ENCODE measurements at regions not wholly inside any gene's neighbourhood (a gene's known extent, or its start where the extent isn't known, plus 50 kb on each side); places are given as distances from the start of the nearest gene placed in this dataset.

GRCh38 chr13:21757763-21758162 is 86.9 kb downstream of the FGF9 start:
- DNase-seq: no peak

- no peak for DNase-seq
Observed at GRCh38 chr13:21758441-21758840, 87.6 kb downstream of the FGF9 start.

- DNase-seq: no peak
Observed at GRCh38 chr13:21759463-21759862, 88.6 kb downstream of the FGF9 start.

- DNase-seq: no peak
Observed at GRCh38 chr13:21759911-21760310, 89.0 kb downstream of the FGF9 start.

- DNase-seq: no peak
Observed at GRCh38 chr13:21761770-21762169, 90.9 kb downstream of the FGF9 start.

GRCh38 chr13:21762512-21762911 is 91.6 kb downstream of the FGF9 start:
- no peak for DNase-seq

- no peak for DNase-seq
Observed at GRCh38 chr13:21767032-21767431, 96.2 kb downstream of the FGF9 start.

GRCh38 chr13:21771075-21771474 is 100.2 kb downstream of the FGF9 start:
- no peak for DNase-seq

- DNase-seq: no peak
Observed at GRCh38 chr13:21777166-21777565, 106.3 kb downstream of the FGF9 start.

- no peak for DNase-seq
Observed at GRCh38 chr13:21777813-21778212, 106.9 kb downstream of the FGF9 start.

GRCh38 chr13:21782736-21783135 is 111.9 kb downstream of the FGF9 start:
- no peak for DNase-seq

- no peak for DNase-seq
Observed at GRCh38 chr13:21785990-21786389, 115.1 kb downstream of the FGF9 start.

- DNase-seq: peak; percentile 42
Observed at GRCh38 chr13:21796066-21796465, 125.2 kb downstream of the FGF9 start.

- DNase-seq: no peak
Observed at GRCh38 chr13:21796775-21797514, 126.1 kb downstream of the FGF9 start.

GRCh38 chr13:21797736-21798135 is 126.9 kb downstream of the FGF9 start:
- no peak for DNase-seq

- DNase-seq: no peak
Observed at GRCh38 chr13:21798181-21798580, 127.3 kb downstream of the FGF9 start.

- DNase-seq: no peak
Observed at GRCh38 chr13:21799671-21800070, 128.8 kb downstream of the FGF9 start.

GRCh38 chr13:21800837-21801616 is 130.2 kb downstream of the FGF9 start:
- DNase-seq: no peak

- no peak for DNase-seq
Observed at GRCh38 chr13:21805733-21806132, 134.9 kb downstream of the FGF9 start.

GRCh38 chr13:21812192-21812626 is 141.3 kb downstream of the FGF9 start:
- DNase-seq: no peak

- DNase-seq: no peak
Observed at GRCh38 chr13:21813110-21813509, 142.2 kb downstream of the FGF9 start.

- DNase-seq: no peak
Observed at GRCh38 chr13:21813844-21814243, 143.0 kb downstream of the FGF9 start.

- DNase-seq: no peak
Observed at GRCh38 chr13:21814604-21815003, 143.7 kb downstream of the FGF9 start.

- DNase-seq: no peak
Observed at GRCh38 chr13:21817878-21818277, 147.0 kb downstream of the FGF9 start.

All from hindlimb muscle (tissue), 1 donor.